CD14-positive monocyte (primary cell): ENCODE measurements at regions not wholly inside any gene's neighbourhood (a gene's known extent, or its start where the extent isn't known, plus 50 kb on each side); places are given as distances from the start of the nearest gene placed in this dataset.

Experiments
- DNase-seq, 3 donors: peaks; one replicate each; pipeline ENCODE4 v3.0.0-alpha.2; 2011 to 2022
- H2AFZ ChIP-seq: 2 replicates; pipeline ENCODE4 v1.6.0; 2012; ENCODE audit warnings: mild to moderate bottlenecking, low read depth, low read length, inconsistent platforms; ENCODE audit not compliant: insufficient read depth, poor library complexity, severe bottlenecking
- H3K27ac ChIP-seq, 2 donors: 1 replicate in 1 of 2; 2 replicates in 1 of 2; pipeline ENCODE4 v1.5.1; 2012 to 2013; ENCODE audit warnings: low read length in 2 of 2, control low read depth in 1 of 2, inconsistent platforms in 1 of 2, low read depth in 1 of 2, mild to moderate bottlenecking in 1 of 2
- H3K27me3 ChIP-seq, 2 donors: one replicate each; pipeline versions ENCODE4 v1.6.0 to v1.6.1; 2011 to 2013; ENCODE audit warnings: low read length in 2 of 2; ENCODE audit not compliant: control insufficient read depth in 2 of 2, insufficient read depth in 2 of 2
- H3K36me3 ChIP-seq, 2 donors: replicated peaks in 1 of 2; 1 replicate in 1 of 2; 2 replicates in 1 of 2; pipeline versions ENCODE4 v1.5.1 to v1.6.1; 2012 to 2013; ENCODE audit warnings: low read length in 2 of 2, control low read depth in 1 of 2, inconsistent platforms in 1 of 2, mild to moderate bottlenecking in 1 of 2; ENCODE audit not compliant: insufficient read depth in 2 of 2, control insufficient read depth in 1 of 2
- H3K4me1 ChIP-seq, 2 donors: 1 replicate in 1 of 2; 2 replicates in 1 of 2; pipeline versions ENCODE4 v1.5.1 to v1.6.1; 2012 to 2013; ENCODE audit warnings: low read length in 2 of 2, control low read depth in 1 of 2, inconsistent platforms in 1 of 2, mild to moderate bottlenecking in 1 of 2, moderate library complexity in 1 of 2; ENCODE audit not compliant: insufficient read depth in 2 of 2, control insufficient read depth in 1 of 2
- H3K4me2 ChIP-seq: replicated peaks from 2 replicates; pipeline ENCODE3; 2012; ENCODE audit warnings: low read length, moderate library complexity, mild to moderate bottlenecking; ENCODE audit not compliant: poor library complexity, severe bottlenecking; ENCODE audit errors: extremely low read depth
- H3K4me3 ChIP-seq, 3 experiments: fragments of 200-600 bp in 1 of 3; sonication (generic) in 1 of 3; replicated peaks in 1 of 3; 1 replicate in 2 of 3; 2 replicates in 1 of 3; pipeline ENCODE4 v1.5.1; 2011 to 2013; ENCODE audit warnings: low read length in 3 of 3, mild to moderate bottlenecking in 3 of 3, control low read depth in 2 of 3, low read depth in 2 of 3, inconsistent platforms in 1 of 3, moderate library complexity in 1 of 3
- H3K79me2 ChIP-seq: 2 replicates; pipeline ENCODE4 v1.6.0; 2012; ENCODE audit warnings: mild to moderate bottlenecking, control low read depth, inconsistent platforms, low read length, moderate library complexity; ENCODE audit not compliant: insufficient read depth
- H3K9ac ChIP-seq: 2 replicates; pipeline ENCODE4 v1.6.0; 2017; ENCODE audit warnings: low read length, mild to moderate bottlenecking; ENCODE audit not compliant: insufficient read depth, poor library complexity, severe bottlenecking
- H3K9me3 ChIP-seq, 2 donors: replicated peaks in 1 of 2; 1 replicate in 1 of 2; 2 replicates in 1 of 2; pipeline versions ENCODE4 v1.5.1 to v1.6.1; 2012 to 2013; ENCODE audit warnings: low read length in 2 of 2, control low read depth in 1 of 2; ENCODE audit not compliant: control insufficient read depth in 1 of 2, insufficient read depth in 1 of 2
- H4K20me1 ChIP-seq: 2 replicates; pipeline ENCODE4 v1.6.0; 2012; ENCODE audit warnings: mild to moderate bottlenecking, low read length, control low read depth, moderate library complexity; ENCODE audit not compliant: insufficient read depth
- H3K27ac Mint-ChIP-seq, 7 donors: one replicate each; pipeline ENCODE4 v1.8.0; 2020; ENCODE audit warnings: mild to moderate bottlenecking in 7 of 7, mixed read lengths in 7 of 7, moderate library complexity in 6 of 7, inconsistent platforms in 2 of 7
- H3K27me3 Mint-ChIP-seq, 3 donors: one replicate each; pipeline ENCODE4 v1.8.0; 2021 to 2022; ENCODE audit warnings: low read depth in 3 of 3, mild to moderate bottlenecking in 3 of 3, mixed read lengths in 3 of 3, moderate library complexity in 3 of 3, inconsistent platforms in 1 of 3
- H3K36me3 Mint-ChIP-seq, 2 donors: one replicate each; pipeline ENCODE4 v1.8.0; 2020; ENCODE audit warnings: mixed read lengths in 2 of 2, inconsistent platforms in 1 of 2, mild to moderate bottlenecking in 1 of 2
- H3K4me1 Mint-ChIP-seq: one replicate; pipeline ENCODE4 v1.8.0; 2020; ENCODE audit warnings: mild to moderate bottlenecking, mixed read lengths
- H3K4me3 Mint-ChIP-seq, 2 donors: one replicate each; pipeline ENCODE4 v1.8.0; 2020; ENCODE audit warnings: mild to moderate bottlenecking in 2 of 2, mixed read lengths in 2 of 2, moderate library complexity in 1 of 2
- H3K9me3 Mint-ChIP-seq, 7 donors: one replicate each; pipeline ENCODE4 v1.8.0; 2020 to 2022; ENCODE audit warnings: mixed read lengths in 7 of 7, mild to moderate bottlenecking in 6 of 7, moderate library complexity in 6 of 7, inconsistent platforms in 2 of 7
- CTCF ChIP-seq: fragments of 200-600 bp; IDR thresholded peaks from one replicate; pipeline ENCODE4 v1.8.0; 2022; ENCODE audit warnings: antibody characterized with exemption, mild to moderate bottlenecking
- whole genome bisulfite sequencing: methylation state at CpG from one replicate; pipeline ENCODE4 v1.1.5; 2013; ENCODE audit warnings: missing lambda C conversion rate; ENCODE audit not compliant: insufficient coverage; 5-methylcytosine and 5-hydroxymethylcytosine counted together
- intact Hi-C, 2 donors: fragments of 100-400 bp; cut with micrococcal nuclease; formaldehyde crosslinking; loops; one replicate each; pipeline versions ENCODE4 v1.15.0 to v1.15.1; 2023

- Histone ChIP-seq H3K79me2 (no peaks in the 10 kb centered on the region), H3K27me3 (no peaks in the 10 kb centered on the region), H3K9me3 (peaks cover 0 to 5% of the 10 kb centered on the region in 2 donors), H3K4me2 (no peak overlapping the region), H4K20me1 (no peaks in the 10 kb centered on the region), H3K36me3 (no peaks in the 10 kb centered on the region), H3K4me1 (no peaks in the 10 kb centered on the region), H3K27ac (no peak overlapping the region), H3K9ac (no peak overlapping the region), H2AFZ (no peak overlapping the region), H3K4me3 (no peak overlapping the region)
- Mint-ChIP-seq H3K36me3 (no peaks in the 10 kb centered on the region), H3K27ac (no peak overlapping the region), H3K4me3 (no peak overlapping the region), H3K27me3 (peaks cover 2 to 6% (median 6%) of the 10 kb centered on the region in 3 donors), H3K9me3 (peaks cover 0 to 8% (median 2%) of the 10 kb centered on the region in 7 donors), H3K4me1 (no peaks in the 10 kb centered on the region)
- DNase-seq, result no peak
- intact Hi-C loops, result no loop called here
- no peak for TF ChIP-seq CTCF
- 99% methylated on average over 8 of the region's 13 CpGs for WGBS
These were observed 291.5 kb downstream of the SOX11 start for GRCh38 chr2:5983511-5984272.

GRCh38 chr2:5984273-5984655 lies 292.1 kb downstream of the SOX11 start:
- Histone ChIP-seq H3K9ac (no peak overlapping the region), H3K4me2 (no peak overlapping the region), H3K9me3 (peaks cover 0 to 5% of the 10 kb centered on the region in 2 donors), H3K4me3 (no peak overlapping the region), H3K27me3 (no peaks in the 10 kb centered on the region), H3K27ac (no peak overlapping the region), H3K79me2 (no peaks in the 10 kb centered on the region), H2AFZ (no peak overlapping the region), H3K4me1 (no peaks in the 10 kb centered on the region), H4K20me1 (no peaks in the 10 kb centered on the region), H3K36me3 (no peaks in the 10 kb centered on the region)
- H3K4me3 Mint-ChIP-seq, result no peak overlapping the region
- WGBS, result no CpG with 5 or more reads among the region's 2 CpGs
- H3K27me3 Mint-ChIP-seq, result peaks cover 2 to 6% (median 6%) of the 10 kb centered on the region in 3 donors
- H3K36me3 Mint-ChIP-seq, result no peaks in the 10 kb centered on the region
- no peak for TF ChIP-seq CTCF
- intact Hi-C loops, result no loop called here
- H3K9me3 Mint-ChIP-seq, result peaks cover 0 to 7% (median 2%) of the 10 kb centered on the region in 7 donors
- H3K27ac Mint-ChIP-seq, result no peak overlapping the region
- no peaks in the 10 kb centered on the region for H3K4me1 Mint-ChIP-seq
- DNase-seq, result no peak
